Stimulated activated CD4-positive, alpha-beta T cell treated with anti-CD3 and anti-CD28 coated beads, Interleukin-1b, Interleukin-23, amount 100 ng/mL, for 4 hours (primary cell): ENCODE measurements at regions not wholly inside any gene's neighbourhood (a gene's known extent, or its start where the extent isn't known, plus 50 kb on each side); places are given as distances from the start of the nearest gene placed in this dataset.

Experiments
- DNase-seq, 2 donors: peaks; one replicate each; pipeline ENCODE4 v3.0.0-alpha.2; 2020; ENCODE audit warnings: low read depth in 2 of 2

GRCh38 chr3:176794406-176794805 is 402.9 kb downstream of the TBL1XR1 start:
- DNase-seq, result no peak

GRCh38 chr3:176789947-176790346 is 407.3 kb downstream of the TBL1XR1 start:
- no peak for DNase-seq

- DNase-seq, result no peak
Measured at GRCh38 chr3:176789281-176789705, 408.0 kb downstream of the TBL1XR1 start.

GRCh38 chr3:176787506-176787905 is 409.8 kb downstream of the TBL1XR1 start:
- DNase-seq, result no peak

GRCh38 chr3:176785171-176785570 is 412.1 kb downstream of the TBL1XR1 start:
- no peak for DNase-seq

- DNase-seq, result no peak
Measured at GRCh38 chr3:176780766-176781165, 416.5 kb downstream of the TBL1XR1 start.

- no peak for DNase-seq
Measured at GRCh38 chr3:176776622-176777175, 420.6 kb downstream of the TBL1XR1 start.

GRCh38 chr3:176769547-176770190 is 427.6 kb downstream of the TBL1XR1 start:
- DNase-seq, result no peak

- DNase-seq, result no peak
Measured at GRCh38 chr3:176767385-176767784, 429.9 kb downstream of the TBL1XR1 start.

- no peak for DNase-seq
Measured at GRCh38 chr3:176766862-176767261, 430.4 kb downstream of the TBL1XR1 start.

GRCh38 chr3:176765382-176765900 is 431.8 kb downstream of the TBL1XR1 start:
- no peak for DNase-seq

GRCh38 chr3:176759815-176760506 is 437.3 kb downstream of the TBL1XR1 start:
- no peak for DNase-seq

- DNase-seq, result no peak
Measured at GRCh38 chr3:176757429-176757828, 439.9 kb downstream of the TBL1XR1 start.

- no peak for DNase-seq
Measured at GRCh38 chr3:176755977-176756376, 441.3 kb downstream of the TBL1XR1 start.

- DNase-seq, result no peak
Measured at GRCh38 chr3:176755552-176755951, 441.7 kb downstream of the TBL1XR1 start.

- no peak for DNase-seq
Measured at GRCh38 chr3:176741664-176742047, 455.6 kb downstream of the TBL1XR1 start.

GRCh38 chr3:176740906-176741663 is 456.2 kb downstream of the TBL1XR1 start:
- no peak for DNase-seq

GRCh38 chr3:176739159-176739558 is 458.1 kb downstream of the TBL1XR1 start:
- DNase-seq, result no peak

- no peak for DNase-seq
Measured at GRCh38 chr3:176737480-176738110, 459.7 kb downstream of the TBL1XR1 start.

- no peak for DNase-seq
Measured at GRCh38 chr3:176734146-176734545, 463.1 kb downstream of the TBL1XR1 start.

- DNase-seq, result no peak
Measured at GRCh38 chr3:176724394-176724759, 472.9 kb downstream of the TBL1XR1 start.
